ENCODE measurements at regions not wholly inside any gene's neighbourhood (a gene's known extent, or its start where the extent isn't known, plus 50 kb on each side); places are given as distances from the start of the nearest gene placed in this dataset.

DNA sequence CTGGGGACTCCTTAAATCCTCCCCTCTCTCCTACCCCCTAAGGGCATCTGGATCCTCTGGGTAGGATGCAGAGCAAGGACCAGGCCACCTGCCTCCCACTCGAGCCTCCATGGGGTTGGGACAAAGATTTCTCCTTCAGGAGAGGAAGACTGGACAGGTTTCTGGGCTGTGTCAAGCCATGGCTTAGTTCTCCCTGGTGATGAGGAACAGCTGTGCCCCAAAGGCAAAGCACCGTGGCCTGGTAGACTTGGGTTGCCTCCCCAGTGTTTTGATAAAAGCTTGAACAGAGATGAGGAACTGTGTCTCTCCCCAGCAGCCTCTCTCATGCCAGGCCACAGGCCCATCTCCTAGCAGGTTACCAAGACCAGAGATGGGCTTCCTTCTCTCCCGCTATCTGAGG, 238.3 kb downstream of the WDR11 start:
- Histone ChIP-seq H3K79me1 (ENCODE audit: low read length) (no peaks in the 10 kb centered on the region), H3K4me2 (ENCODE audit: low read length) (no peak overlapping the region), H3K79me2 (ENCODE audit: control insufficient read depth, insufficient read depth, low read length) (no peaks in the 10 kb centered on the region), H3K23ac (ENCODE audit: low read length) (no peak overlapping the region), H3K27me3 (ENCODE audit: insufficient read depth, low read length, poor library complexity) (no peaks in the 10 kb centered on the region), H2BK15ac (replicated peaks; ENCODE audit: low read depth) (no peak overlapping the region), H2BK120ac (ENCODE audit: low read depth, low read length) (no peak overlapping the region), H3K56ac (ENCODE audit: low read length) (no peak overlapping the region), H3K9ac (ENCODE audit: low read length) (no peak overlapping the region), H2BK5ac (ENCODE audit: low read length) (no peak overlapping the region), H3K36me3 (ENCODE audit: control insufficient read depth, insufficient read depth, low read length) (no peaks in the 10 kb centered on the region), H3K18ac (ENCODE audit: low read length) (no peak overlapping the region), H3K4ac (ENCODE audit: low read depth, low read length) (no peak overlapping the region), H3K4me1 (ENCODE audit: control insufficient read depth, low read depth, low read length) (peaks cover under 1% of the 10 kb centered on the region), H3K27ac (ENCODE audit: low read depth, low read length) (no peak overlapping the region), H4K5ac (ENCODE audit: low read length) (no peak overlapping the region), H4K8ac (ENCODE audit: low read depth, low read length) (no peak overlapping the region), H3K4me3 (ENCODE audit: low read length) (no peak overlapping the region), H2AK5ac (ENCODE audit: low read length) (peak overlapping the region; percentile 43)
- no CpG with 5 or more reads among the region's 3 CpGs for WGBS (ENCODE audit: extremely low coverage, insufficient coverage, low lambda C conversion rate)
- no peak for DNase-seq

DNA sequence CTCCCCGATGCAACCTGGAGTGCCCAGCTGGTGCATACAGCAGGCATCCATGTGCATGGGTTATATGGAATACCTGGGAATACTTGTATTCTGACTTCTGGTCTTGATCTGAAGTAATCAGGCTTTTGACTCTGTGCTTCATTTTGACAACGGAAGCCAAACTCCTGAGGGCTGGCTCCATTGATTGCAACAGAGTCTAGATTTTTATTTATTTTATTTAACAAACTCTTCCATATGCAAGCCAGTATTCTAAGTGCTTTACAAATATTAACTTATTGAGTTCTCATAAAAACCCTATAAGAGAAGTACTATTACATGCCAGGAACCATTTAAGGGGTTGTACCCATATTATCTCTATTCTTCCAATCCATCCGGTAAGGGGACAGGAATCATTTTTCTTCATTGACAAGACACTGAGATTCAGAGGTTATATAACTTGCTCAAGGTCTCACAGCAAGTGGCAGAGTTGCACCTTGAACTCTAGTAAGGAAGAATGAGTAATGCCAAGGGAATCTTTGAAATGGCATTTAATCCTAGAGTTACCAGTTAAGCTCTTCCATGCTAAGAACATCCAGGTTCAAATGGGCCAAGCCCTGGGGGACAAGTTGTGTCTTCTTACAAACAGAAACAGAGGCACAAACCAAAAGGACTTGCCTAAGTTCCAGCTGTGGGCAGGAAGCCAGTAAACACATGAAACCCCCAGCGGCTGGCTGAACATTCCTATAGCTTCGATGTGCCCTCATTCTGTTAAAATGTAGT, 241.0 kb downstream of the WDR11 start:
- H2BK120ac ChIP-seq (ENCODE audit: low read depth, low read length) = no peak overlapping the region
- no peak overlapping the region for H3K4me2 ChIP-seq (ENCODE audit: low read length)
- H3K18ac ChIP-seq (ENCODE audit: low read length) = no peak overlapping the region
- H3K79me2 ChIP-seq (ENCODE audit: control insufficient read depth, insufficient read depth, low read length) = no peaks in the 10 kb centered on the region
- no peak overlapping the region for H3K23ac ChIP-seq (ENCODE audit: low read length)
- H4K5ac ChIP-seq (ENCODE audit: low read length) = no peak overlapping the region
- no peaks in the 10 kb centered on the region for H3K27me3 ChIP-seq (ENCODE audit: insufficient read depth, low read length, poor library complexity)
- no peak overlapping the region for H3K4me3 ChIP-seq (ENCODE audit: low read length)
- H2BK15ac ChIP-seq (replicated peaks; ENCODE audit: low read depth) = no peak overlapping the region
- peak; percentile 72 for DNase-seq
- H3K4me1 ChIP-seq (ENCODE audit: control insufficient read depth, low read depth, low read length) = no peaks in the 10 kb centered on the region
- no peak overlapping the region for H3K9ac ChIP-seq (ENCODE audit: low read length)
- no peak overlapping the region for H4K8ac ChIP-seq (ENCODE audit: low read depth, low read length)
- no peak overlapping the region for H3K4ac ChIP-seq (ENCODE audit: low read depth, low read length)
- no peaks in the 10 kb centered on the region for H3K36me3 ChIP-seq (ENCODE audit: control insufficient read depth, insufficient read depth, low read length)
- H3K56ac ChIP-seq (ENCODE audit: low read length) = no peak overlapping the region
- no peak overlapping the region for H2BK5ac ChIP-seq (ENCODE audit: low read length)
- H3K79me1 ChIP-seq (ENCODE audit: low read length) = no peaks in the 10 kb centered on the region
- no peak overlapping the region for H3K27ac ChIP-seq (ENCODE audit: low read depth, low read length)
- H2AK5ac ChIP-seq (ENCODE audit: low read length) = no peak overlapping the region
- WGBS (ENCODE audit: extremely low coverage, insufficient coverage, low lambda C conversion rate) = no CpG with 5 or more reads among the region's 5 CpGs

DNA sequence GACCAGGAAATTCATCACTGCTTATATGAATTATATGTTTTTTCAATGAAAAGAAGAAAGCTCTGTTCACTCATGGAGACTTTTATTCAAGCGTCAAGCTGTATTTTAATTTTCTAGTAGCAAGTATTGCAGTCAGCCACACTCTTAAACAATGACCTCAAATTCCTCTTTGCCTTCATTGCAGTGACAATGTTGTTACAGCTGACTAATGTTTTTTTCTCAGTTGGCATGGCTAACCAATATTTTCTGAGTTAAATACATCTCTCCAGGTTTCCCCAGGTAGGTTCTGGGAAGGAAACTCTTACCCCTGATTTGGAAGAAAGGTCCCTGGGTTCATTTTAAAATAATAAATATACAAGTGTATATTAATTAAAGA, 241.5 kb downstream of the WDR11 start:
- Histone ChIP-seq H3K79me2 (ENCODE audit: control insufficient read depth, insufficient read depth, low read length) (no peaks in the 10 kb centered on the region), H3K23ac (ENCODE audit: low read length) (no peak overlapping the region), H2BK15ac (replicated peaks; ENCODE audit: low read depth) (no peak overlapping the region), H3K56ac (ENCODE audit: low read length) (no peak overlapping the region), H3K18ac (ENCODE audit: low read length) (no peak overlapping the region), H3K27me3 (ENCODE audit: insufficient read depth, low read length, poor library complexity) (no peaks in the 10 kb centered on the region), H3K4me3 (ENCODE audit: low read length) (no peak overlapping the region), H4K8ac (ENCODE audit: low read depth, low read length) (no peak overlapping the region), H4K5ac (ENCODE audit: low read length) (no peak overlapping the region), H2BK120ac (ENCODE audit: low read depth, low read length) (no peak overlapping the region), H3K4me2 (ENCODE audit: low read length) (no peak overlapping the region), H3K4ac (ENCODE audit: low read depth, low read length) (no peak overlapping the region), H3K9ac (ENCODE audit: low read length) (no peak overlapping the region), H2AK5ac (ENCODE audit: low read length) (no peak overlapping the region), H3K36me3 (ENCODE audit: control insufficient read depth, insufficient read depth, low read length) (no peaks in the 10 kb centered on the region), H2BK5ac (ENCODE audit: low read length) (no peak overlapping the region), H3K4me1 (ENCODE audit: control insufficient read depth, low read depth, low read length) (no peaks in the 10 kb centered on the region), H3K27ac (ENCODE audit: low read depth, low read length) (no peak overlapping the region), H3K79me1 (ENCODE audit: low read length) (no peaks in the 10 kb centered on the region)
- WGBS (ENCODE audit: extremely low coverage, insufficient coverage, low lambda C conversion rate) = no CpG with 5 or more reads among the region's 1 CpG
- DNase-seq = no peak

DNA sequence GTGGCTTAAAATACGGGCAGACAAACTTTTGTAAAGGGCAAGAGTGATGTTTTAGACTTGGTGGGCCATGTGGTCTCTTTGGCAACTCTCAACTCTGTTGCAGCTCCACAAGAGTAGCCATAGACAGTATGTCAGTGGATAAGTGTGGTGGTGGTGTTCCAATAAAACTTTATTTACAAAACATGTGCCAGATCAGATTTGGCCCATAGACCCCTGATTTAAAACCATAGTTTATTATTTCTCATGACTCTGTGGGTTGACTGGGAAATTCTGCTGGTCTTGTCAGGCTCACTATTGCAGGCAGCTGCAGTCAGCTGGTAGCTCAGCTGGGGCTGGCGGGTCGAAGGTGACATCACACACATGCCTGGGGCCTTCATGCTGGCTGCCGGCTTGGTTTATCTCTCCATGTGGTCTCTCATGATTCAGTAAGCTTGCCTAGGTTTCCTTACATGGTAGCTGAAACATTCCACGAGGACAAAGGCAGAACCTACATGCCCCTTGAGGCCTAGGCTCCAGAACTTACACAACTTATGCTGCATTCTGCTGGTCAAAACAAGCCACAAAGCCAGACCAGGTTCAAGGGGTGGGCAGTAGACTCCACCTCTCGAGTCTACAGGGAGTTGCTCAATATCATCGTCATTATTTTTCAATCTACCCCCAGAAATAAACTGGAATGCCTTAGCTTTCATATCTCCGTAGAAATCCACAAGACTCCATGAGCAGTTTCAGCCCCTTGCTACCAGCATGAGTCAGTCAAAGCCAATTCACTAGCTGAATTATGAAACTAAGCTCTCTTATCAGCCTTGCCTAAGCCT, 245.7 kb downstream of the WDR11 start:
- no peaks in the 10 kb centered on the region for H3K36me3 ChIP-seq (ENCODE audit: control insufficient read depth, insufficient read depth, low read length)
- peak overlapping the region; percentile 93 for H3K4ac ChIP-seq (ENCODE audit: low read depth, low read length)
- no peak overlapping the region for H4K8ac ChIP-seq (ENCODE audit: low read depth, low read length)
- H3K23ac ChIP-seq (ENCODE audit: low read length) = no peak overlapping the region
- H2BK15ac ChIP-seq (replicated peaks; ENCODE audit: low read depth) = peak overlapping the region; percentile 88
- WGBS (ENCODE audit: extremely low coverage, insufficient coverage, low lambda C conversion rate) = no CpG with 5 or more reads among the region's 8 CpGs
- H3K56ac ChIP-seq (ENCODE audit: low read length) = peak overlapping the region; percentile 38
- peak; percentile 89 for DNase-seq
- no peak overlapping the region for H2AK5ac ChIP-seq (ENCODE audit: low read length)
- H3K4me2 ChIP-seq (ENCODE audit: low read length) = no peak overlapping the region
- no peak overlapping the region for H3K4me3 ChIP-seq (ENCODE audit: low read length)
- peaks cover 2% of the 10 kb centered on the region for H3K4me1 ChIP-seq (ENCODE audit: control insufficient read depth, low read depth, low read length)
- H4K5ac ChIP-seq (ENCODE audit: low read length) = no peak overlapping the region
- no peak overlapping the region for H3K18ac ChIP-seq (ENCODE audit: low read length)
- peak overlapping the region; percentile 57 for H3K27ac ChIP-seq (ENCODE audit: low read depth, low read length)
- H2BK120ac ChIP-seq (ENCODE audit: low read depth, low read length) = no peak overlapping the region
- H3K79me1 ChIP-seq (ENCODE audit: low read length) = no peaks in the 10 kb centered on the region
- H2BK5ac ChIP-seq (ENCODE audit: low read length) = peak overlapping the region; percentile 23
- no peaks in the 10 kb centered on the region for H3K79me2 ChIP-seq (ENCODE audit: control insufficient read depth, insufficient read depth, low read length)
- H3K9ac ChIP-seq (ENCODE audit: low read length) = no peak overlapping the region
- H3K27me3 ChIP-seq (ENCODE audit: insufficient read depth, low read length, poor library complexity) = no peaks in the 10 kb centered on the region

GRCh38 chr10:121098211-121098610, 247.0 kb downstream of the WDR11 start:
- Histone ChIP-seq H3K36me3 (ENCODE audit: control insufficient read depth, insufficient read depth, low read length) (no peaks in the 10 kb centered on the region), H3K4me2 (ENCODE audit: low read length) (no peak overlapping the region)

More at GRCh38 chr10:121098211-121098610, 247.0 kb downstream of the WDR11 start:
- Histone ChIP-seq H2BK5ac (ENCODE audit: low read length) (no peak overlapping the region), H3K9ac (ENCODE audit: low read length) (no peak overlapping the region), H2AK5ac (ENCODE audit: low read length) (no peak overlapping the region), H3K4me1 (ENCODE audit: control insufficient read depth, low read depth, low read length) (peaks cover 2% of the 10 kb centered on the region), H3K18ac (ENCODE audit: low read length) (no peak overlapping the region), H3K23ac (ENCODE audit: low read length) (no peak overlapping the region), H3K27me3 (ENCODE audit: insufficient read depth, low read length, poor library complexity) (no peaks in the 10 kb centered on the region), H3K79me1 (ENCODE audit: low read length) (no peaks in the 10 kb centered on the region), H3K79me2 (ENCODE audit: control insufficient read depth, insufficient read depth, low read length) (no peaks in the 10 kb centered on the region), H3K4me3 (ENCODE audit: low read length) (no peak overlapping the region), H3K4ac (ENCODE audit: low read depth, low read length) (no peak overlapping the region), H3K27ac (ENCODE audit: low read depth, low read length) (no peak overlapping the region), H2BK15ac (replicated peaks; ENCODE audit: low read depth) (no peak overlapping the region), H2BK120ac (ENCODE audit: low read depth, low read length) (no peak overlapping the region), H4K8ac (ENCODE audit: low read depth, low read length) (no peak overlapping the region), H3K56ac (ENCODE audit: low read length) (peak overlapping the region; percentile 54), H4K5ac (ENCODE audit: low read length) (no peak overlapping the region)
- DNase-seq = no peak
- WGBS (ENCODE audit: extremely low coverage, insufficient coverage, low lambda C conversion rate) = no CpG with 5 or more reads among the region's 3 CpGs
